ENCODE measurements at regions not wholly inside any gene's neighbourhood (a gene's known extent, or its start where the extent isn't known, plus 50 kb on each side); places are given as distances from the start of the nearest gene placed in this dataset.

DNA sequence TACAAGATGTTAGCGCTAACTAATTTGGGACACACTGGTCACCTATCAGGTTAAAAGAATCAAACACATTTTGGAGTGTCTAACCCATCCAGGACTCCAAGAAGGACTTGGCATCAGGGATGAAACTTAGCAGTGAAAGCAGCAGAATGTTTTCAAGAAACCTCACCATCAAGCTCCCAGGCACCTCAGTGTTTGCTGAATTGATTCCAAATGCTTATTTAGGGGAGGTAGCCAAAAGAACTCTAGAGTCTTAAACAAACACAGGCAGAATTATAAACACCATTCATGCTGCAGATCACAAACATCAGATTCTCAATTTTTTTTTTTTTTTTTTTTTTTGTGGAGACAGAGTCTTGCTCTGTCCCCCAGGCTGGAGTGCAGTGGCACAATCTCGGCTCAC is 122.8 kb upstream of the UXS1 start:
- CTCF ChIA-PET: no interaction called here
- DNase-seq (no peak), ATAC-seq (ENCODE audit: low read depth) (no peak)
- intact Hi-C loops (cut with micrococcal nuclease): no loop called here
- POLR2A ChIA-PET: no interaction called here
- Mint-ChIP-seq H3K36me3 (ENCODE audit: low read depth) (no peaks in the 10 kb centered on the region), H3K4me3 (no peak overlapping the region), H3K27me3 (peaks cover 3% of the 10 kb centered on the region), H3K4me1 (no peaks in the 10 kb centered on the region), H3K27ac (no peak overlapping the region), H3K9me3 (peaks cover 2% of the 10 kb centered on the region)
- TF ChIP-seq, protein P1, sequence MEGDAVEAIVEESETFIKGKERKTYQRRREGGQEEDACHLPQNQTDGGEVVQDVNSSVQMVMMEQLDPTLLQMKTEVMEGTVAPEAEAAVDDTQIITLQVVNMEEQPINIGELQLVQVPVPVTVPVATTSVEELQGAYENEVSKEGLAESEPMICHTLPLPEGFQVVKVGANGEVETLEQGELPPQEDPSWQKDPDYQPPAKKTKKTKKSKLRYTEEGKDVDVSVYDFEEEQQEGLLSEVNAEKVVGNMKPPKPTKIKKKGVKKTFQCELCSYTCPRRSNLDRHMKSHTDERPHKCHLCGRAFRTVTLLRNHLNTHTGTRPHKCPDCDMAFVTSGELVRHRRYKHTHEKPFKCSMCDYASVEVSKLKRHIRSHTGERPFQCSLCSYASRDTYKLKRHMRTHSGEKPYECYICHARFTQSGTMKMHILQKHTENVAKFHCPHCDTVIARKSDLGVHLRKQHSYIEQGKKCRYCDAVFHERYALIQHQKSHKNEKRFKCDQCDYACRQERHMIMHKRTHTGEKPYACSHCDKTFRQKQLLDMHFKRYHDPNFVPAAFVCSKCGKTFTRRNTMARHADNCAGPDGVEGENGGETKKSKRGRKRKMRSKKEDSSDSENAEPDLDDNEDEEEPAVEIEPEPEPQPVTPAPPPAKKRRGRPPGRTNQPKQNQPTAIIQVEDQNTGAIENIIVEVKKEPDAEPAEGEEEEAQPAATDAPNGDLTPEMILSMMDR (IDR thresholded peaks at IDR 0.05): no peak

DNA sequence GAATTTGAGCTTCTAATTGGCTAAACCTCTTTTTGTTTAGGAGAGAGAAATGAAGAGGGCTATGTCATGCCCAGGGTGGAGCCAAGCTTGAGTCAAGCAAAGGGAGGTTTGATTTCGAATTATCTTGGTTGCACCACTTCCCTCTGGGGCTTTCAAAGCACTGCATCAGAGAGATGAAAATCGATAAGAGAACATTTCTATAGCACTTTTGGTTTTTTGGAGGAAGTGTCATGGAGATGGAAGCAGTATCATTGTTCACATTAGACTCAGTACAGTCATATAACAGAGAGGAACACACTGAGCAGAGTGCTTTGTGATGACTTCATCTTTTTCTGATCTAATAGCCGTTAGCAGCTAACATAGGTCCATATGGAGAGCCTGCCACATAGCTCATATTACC is 120.3 kb upstream of the UXS1 start:
- TF ChIP-seq, protein P1 (IDR thresholded peaks at IDR 0.05): no peak
- no peak overlapping the region for H3K4me3 Mint-ChIP-seq
- H3K4me1 Mint-ChIP-seq: no peaks in the 10 kb centered on the region
- POLR2A ChIA-PET: no interaction called here
- H3K27me3 Mint-ChIP-seq: peaks cover 3% of the 10 kb centered on the region
- CTCF ChIA-PET: no interaction called here
- no peaks in the 10 kb centered on the region for H3K36me3 Mint-ChIP-seq (ENCODE audit: low read depth)
- DNase-seq (no peak), ATAC-seq (ENCODE audit: low read depth) (no peak)
- no peak overlapping the region for H3K27ac Mint-ChIP-seq
- H3K9me3 Mint-ChIP-seq: no peaks in the 10 kb centered on the region
- intact Hi-C loops (cut with micrococcal nuclease): no loop called here

DNA sequence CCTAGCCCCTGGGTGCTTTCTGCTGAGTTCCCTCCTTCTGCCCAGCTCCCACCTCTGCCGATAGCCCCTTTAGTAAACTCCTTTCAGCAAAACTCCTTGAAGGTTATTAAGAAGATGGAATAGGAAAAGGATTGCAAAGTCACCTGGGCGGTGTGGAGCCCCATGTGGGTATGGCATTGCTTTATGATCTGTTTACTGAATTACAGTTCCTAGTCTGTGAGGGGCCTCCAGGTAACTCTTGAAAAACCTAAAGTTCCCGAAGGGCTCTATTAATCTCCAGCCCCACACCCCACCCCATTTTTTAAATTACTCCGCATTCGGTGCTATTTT is 116.9 kb upstream of the UXS1 start:
- Mint-ChIP-seq H3K9me3 (peaks cover 4% of the 10 kb centered on the region), H3K4me1 (peaks cover 16% of the 10 kb centered on the region), H3K4me3 (no peak overlapping the region), H3K36me3 (ENCODE audit: low read depth) (no peaks in the 10 kb centered on the region), H3K27ac (no peak overlapping the region), H3K27me3 (peaks cover 3% of the 10 kb centered on the region)
- ChIA-PET CTCF (no interaction called here), POLR2A (no interaction called here)
- DNase-seq (no peak), ATAC-seq (ENCODE audit: low read depth) (no peak)
- intact Hi-C loops (cut with micrococcal nuclease): no loop called here
- TF ChIP-seq, protein P1 (IDR thresholded peaks at IDR 0.05): no peak

DNA sequence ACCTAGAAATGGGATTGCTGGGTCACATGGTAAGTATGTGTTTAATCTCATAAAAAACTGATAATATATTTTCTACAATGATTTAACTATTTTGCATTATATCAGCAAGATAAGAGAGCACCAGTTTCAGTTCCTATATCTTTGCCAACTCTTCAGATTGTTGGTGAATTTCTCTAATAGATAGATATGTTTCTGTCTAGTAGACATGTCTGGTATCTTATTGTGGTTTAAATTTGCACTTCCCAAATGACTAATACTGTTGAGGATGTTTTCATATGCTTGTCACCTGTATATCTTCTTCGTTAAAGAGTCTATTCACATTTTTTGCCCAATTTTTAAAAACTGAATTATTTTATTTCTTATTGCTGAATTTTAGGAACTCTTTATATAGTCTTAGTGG is 113.8 kb upstream of the UXS1 start:
- Mint-ChIP-seq H3K9me3 (peaks cover 6% of the 10 kb centered on the region), H3K4me3 (no peak overlapping the region), H3K4me1 (peaks cover 16% of the 10 kb centered on the region), H3K27ac (no peak overlapping the region), H3K36me3 (ENCODE audit: low read depth) (no peaks in the 10 kb centered on the region), H3K27me3 (no peaks in the 10 kb centered on the region)
- DNase-seq (no peak), ATAC-seq (ENCODE audit: low read depth) (no peak)
- ChIA-PET CTCF (no interaction called here), POLR2A (no interaction called here)
- intact Hi-C loops (cut with micrococcal nuclease): no loop called here
- TF ChIP-seq, protein P1 (IDR thresholded peaks at IDR 0.05): no peak

DNA sequence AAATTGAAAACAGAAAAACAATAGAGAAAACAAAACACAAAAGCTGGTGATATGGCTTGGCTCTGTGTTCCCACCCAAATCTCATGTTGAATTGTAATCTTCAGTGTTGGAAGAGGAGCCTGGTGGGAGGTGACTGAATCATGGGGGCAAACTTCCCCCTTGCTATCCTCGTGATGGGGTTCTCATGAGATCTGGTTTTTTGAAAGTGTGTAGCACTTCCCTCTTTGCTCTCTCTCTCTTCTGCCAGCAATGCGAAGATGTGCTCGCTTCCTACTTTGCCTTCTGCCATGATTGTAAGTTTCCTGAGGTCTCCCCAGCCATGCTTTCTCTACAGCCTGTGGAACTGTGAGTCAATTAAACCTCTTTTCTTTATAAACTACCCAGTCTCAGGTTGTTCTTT is 112.3 kb upstream of the UXS1 start:
- Mint-ChIP-seq H3K27ac (no peak overlapping the region), H3K36me3 (ENCODE audit: low read depth) (no peaks in the 10 kb centered on the region), H3K4me1 (peaks cover 16% of the 10 kb centered on the region), H3K27me3 (no peaks in the 10 kb centered on the region), H3K4me3 (no peak overlapping the region), H3K9me3 (peaks cover 6% of the 10 kb centered on the region)
- intact Hi-C loops (cut with micrococcal nuclease): no loop called here
- CTCF ChIA-PET: no interaction called here
- DNase-seq: no peak
- no peak for ATAC-seq (ENCODE audit: low read depth)
- TF ChIP-seq, protein P1 (IDR thresholded peaks at IDR 0.05): no peak
- POLR2A ChIA-PET: no interaction called here

Measured in activated B cell treated with CpG ODN at 0.5 μM for 24 hours (primary cell).